GM19238 (cell line): ENCODE measurements at regions not wholly inside any gene's neighbourhood (a gene's known extent, or its start where the extent isn't known, plus 50 kb on each side); places are given as distances from the start of the nearest gene placed in this dataset.
"Not testable (repeated sequence)": the region's sequence is repeated elsewhere in the genome, so short reads cannot be mapped to it uniquely, and the experiment has no call there.

ENCODE experiments used
- DNase-seq: peaks from one replicate; pipeline ENCODE4 v3.0.0; 2011; ENCODE audit warnings: low spot score; ENCODE audit not compliant: insufficient read length

- DNase-seq: no peak
Measured at GRCh38 chr3:144455841-144456440, 484.3 kb downstream of the DIPK2A start.

GRCh38 chr3:144457758-144458157, 486.1 kb downstream of the DIPK2A start:
- no peak for DNase-seq

- DNase-seq: no peak
Measured at GRCh38 chr3:144458283-144458682, 486.7 kb downstream of the DIPK2A start.

DNA sequence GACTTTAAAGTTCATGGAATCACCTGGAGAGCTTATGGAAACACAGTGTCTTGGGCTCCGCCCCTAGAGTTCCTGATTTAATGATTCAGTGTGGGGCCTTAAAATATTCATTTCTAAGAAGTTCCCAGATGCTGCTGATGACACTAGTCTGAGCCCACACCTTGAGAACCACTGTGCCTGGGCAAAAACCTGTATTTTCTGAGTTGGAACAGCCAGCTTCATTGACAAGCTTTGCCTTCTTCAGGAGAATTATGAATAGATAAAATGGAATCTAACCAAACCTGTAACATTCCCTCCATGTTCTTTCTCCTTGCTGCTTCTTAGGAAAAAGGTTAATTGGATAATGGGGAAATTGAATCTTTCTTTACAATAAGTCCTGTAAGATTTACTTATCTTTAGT, 490.7 kb downstream of the DIPK2A start:
- DNase-seq: no peak

- DNase-seq: no peak
Measured at GRCh38 chr3:144463911-144464310, 492.3 kb downstream of the DIPK2A start.

- DNase-seq: no peak
Measured at GRCh38 chr3:144466114-144466513, 494.5 kb downstream of the DIPK2A start.

- DNase-seq: no peak
Measured at GRCh38 chr3:144466540-144466939, 494.9 kb downstream of the DIPK2A start.

- no peak for DNase-seq
Measured at GRCh38 chr3:144470666-144471065, 499.0 kb downstream of the DIPK2A start.

DNA sequence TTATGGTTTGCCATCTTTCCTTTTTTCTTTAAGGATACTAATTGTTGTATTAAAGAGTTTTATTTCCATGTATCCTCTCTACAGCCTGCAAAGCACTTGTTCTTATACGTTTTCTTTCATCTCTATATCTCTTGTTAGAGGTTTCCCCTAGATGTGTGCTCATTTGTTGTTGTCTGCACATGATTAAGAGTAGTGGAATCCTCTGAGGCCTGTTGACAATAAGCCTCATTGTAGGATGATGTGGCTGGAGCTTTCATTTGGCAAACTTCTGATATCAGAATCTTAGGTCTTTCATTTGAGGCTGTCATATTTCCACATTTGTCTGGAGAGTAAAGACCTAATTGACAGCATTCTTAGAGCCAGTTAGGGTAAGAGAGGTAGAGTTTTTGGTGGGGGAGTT, 506.0 kb downstream of the DIPK2A start:
- DNase-seq: no peak

- no peak for DNase-seq
Measured at GRCh38 chr3:144480416-144480919, 508.8 kb downstream of the DIPK2A start.

DNA sequence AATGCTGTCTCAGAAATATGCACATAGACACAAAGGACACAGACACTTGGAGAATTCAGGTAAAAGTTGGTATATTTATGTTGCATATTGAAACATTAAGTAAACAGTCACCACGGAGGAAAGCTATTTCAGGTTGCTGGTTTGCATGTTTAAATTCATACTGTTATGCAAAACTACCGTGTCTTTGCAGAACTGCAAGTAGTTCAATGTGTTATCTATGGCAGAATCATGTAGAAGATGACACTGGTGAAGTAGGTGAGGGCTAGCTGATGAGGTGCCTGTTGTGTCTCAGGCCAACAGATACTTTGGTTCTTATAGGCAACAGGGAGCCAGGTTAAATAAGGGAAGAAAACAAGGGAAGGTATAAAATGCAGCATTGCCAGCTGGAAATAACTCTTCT, 511.3 kb downstream of the DIPK2A start:
- DNase-seq: no peak

DNA sequence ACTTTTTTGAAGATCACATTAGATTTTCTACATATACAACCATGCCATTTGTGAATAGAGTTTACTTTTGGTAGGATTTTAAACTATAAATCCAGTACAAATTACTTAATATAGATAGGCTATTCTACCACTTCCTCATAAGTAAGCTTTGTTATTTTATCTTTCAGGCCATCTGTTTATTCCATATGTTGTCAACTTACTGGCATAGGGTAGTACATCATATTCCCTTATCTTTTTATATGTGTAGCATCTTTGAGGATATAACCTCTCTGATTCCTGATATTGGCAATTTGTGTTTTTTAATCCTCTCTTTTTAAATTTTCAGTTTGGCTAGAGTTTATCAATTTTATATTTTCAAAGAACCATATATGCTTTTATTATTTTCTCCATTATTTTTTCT, 515.4 kb downstream of the DIPK2A start:
- no peak for DNase-seq

- no peak for DNase-seq
Measured at GRCh38 chr3:144488927-144489326, 517.3 kb downstream of the DIPK2A start.

- no peak for DNase-seq
Measured at GRCh38 chr3:144491333-144491732, 519.7 kb downstream of the DIPK2A start.

- not testable (repeated sequence) for DNase-seq
Measured at GRCh38 chr3:144494651-144495050, 523.0 kb downstream of the DIPK2A start.

DNA sequence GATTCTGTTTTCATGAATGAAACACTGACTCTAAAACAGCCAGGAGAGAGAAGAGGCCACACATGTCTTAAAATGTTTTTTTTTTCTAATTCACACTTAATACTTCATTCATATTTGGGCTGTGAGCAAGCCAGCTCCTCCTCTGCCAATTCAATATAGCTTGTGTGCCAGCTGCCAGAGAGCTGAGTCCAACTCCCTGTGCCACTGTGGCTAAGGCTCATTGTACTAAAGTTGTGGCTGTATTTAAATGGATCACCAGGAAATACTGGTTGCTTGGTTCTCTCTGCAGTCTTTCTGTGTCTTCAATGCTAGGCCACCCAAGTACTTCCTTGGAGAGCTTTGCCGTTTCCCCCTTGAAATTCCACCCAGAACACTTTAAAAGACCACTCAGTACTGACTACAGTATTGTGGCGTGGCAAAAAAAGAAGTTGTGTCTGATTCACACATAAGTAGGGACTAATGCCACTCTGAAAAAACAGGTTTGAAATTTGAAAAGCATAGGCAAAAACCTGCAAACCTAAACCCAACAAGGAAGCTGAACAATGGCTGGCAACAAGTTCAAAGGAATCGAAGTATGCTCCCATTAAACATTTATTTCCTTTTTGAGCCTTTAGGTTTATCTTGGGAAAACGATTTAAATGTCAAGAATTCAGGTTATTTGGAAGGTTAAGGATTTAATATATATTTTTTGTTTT, 524.7 kb downstream of the DIPK2A start:
- no peak for DNase-seq

DNA sequence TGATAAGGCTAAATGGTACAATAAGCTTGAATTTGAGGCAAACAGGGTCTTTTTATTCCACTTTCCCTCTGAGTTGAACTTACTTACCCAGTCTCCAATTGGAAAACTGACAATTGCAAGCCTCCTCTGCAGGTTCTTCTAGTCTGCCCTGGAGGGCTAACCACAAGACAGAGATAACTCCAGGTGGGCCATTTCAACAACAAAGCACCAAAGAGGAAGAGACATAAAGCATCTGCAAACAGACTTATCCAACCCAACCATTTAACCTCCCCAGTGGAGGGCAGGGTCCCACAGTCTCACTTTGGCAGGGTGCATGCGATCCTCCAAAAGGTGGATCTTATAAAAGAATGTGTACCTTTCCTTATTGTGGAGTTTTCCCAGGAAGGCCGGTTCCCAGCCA, 525.8 kb downstream of the DIPK2A start:
- DNase-seq: no peak

- DNase-seq: no peak
Measured at GRCh38 chr3:144499001-144499930, 527.6 kb downstream of the DIPK2A start.

DNA sequence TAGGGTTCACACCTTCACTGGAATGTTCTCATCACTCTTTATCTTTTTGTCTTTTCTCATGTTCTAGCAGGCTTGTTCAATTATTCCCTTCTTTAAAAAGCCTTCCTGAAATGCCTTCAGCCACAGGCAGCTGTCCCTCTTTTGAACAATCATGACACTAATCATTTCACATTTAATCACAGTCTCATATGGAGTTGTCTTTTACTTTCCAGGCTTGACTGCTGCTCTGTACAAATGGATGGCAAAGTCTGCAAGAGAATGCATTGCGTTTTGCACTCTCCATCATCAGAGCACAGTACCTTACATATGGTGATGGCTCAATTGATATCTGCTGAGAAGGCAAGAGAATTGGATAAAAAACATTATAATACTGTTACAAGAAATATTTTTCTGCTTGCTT, 529.8 kb downstream of the DIPK2A start:
- no peak for DNase-seq

- DNase-seq: no peak
Measured at GRCh38 chr3:144502402-144502801, 530.8 kb downstream of the DIPK2A start.

GRCh38 chr3:144506375-144506774, 534.8 kb downstream of the DIPK2A start:
- DNase-seq: not testable (repeated sequence)

DNA sequence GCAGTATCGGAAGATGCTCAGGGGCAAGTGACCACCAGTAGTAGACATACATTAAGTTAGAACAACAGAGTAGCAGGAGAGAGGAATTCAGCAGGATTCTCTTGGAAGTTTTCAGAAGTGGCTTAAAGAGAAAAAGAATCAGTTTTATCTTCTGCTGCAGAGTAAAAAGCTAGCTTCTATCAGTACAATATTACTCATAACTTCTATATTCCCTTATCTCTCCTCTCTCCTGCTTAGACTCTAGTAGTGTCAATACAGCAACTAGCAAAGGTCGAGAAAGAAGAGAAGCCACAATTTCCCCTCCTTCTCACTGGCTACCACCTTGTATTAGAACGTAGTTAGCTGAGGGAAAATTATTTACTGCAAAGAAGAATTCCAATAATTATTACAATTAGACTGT, 539.7 kb downstream of the DIPK2A start:
- no peak for DNase-seq
